Psoas muscle (tissue), 7 donors: ENCODE measurements at regions not wholly inside any gene's neighbourhood (a gene's known extent, or its start where the extent isn't known, plus 50 kb on each side); places are given as distances from the start of the nearest gene placed in this dataset.

Experiments
- ATAC-seq, 4 donors: fragments of 200-7000 bp; cut with Tn5 transposase; one replicate each; pipeline ENCODE4 v1.9.1; 2020; ENCODE audit warnings: moderate library complexity in 3 of 4, mild to moderate bottlenecking in 2 of 4
- DNase-seq, 2 donors: peaks; one replicate each; pipeline ENCODE4 v3.0.0-alpha.2; 2020
- H3K27ac ChIP-seq: fragments of 200-600 bp; one replicate; pipeline ENCODE4 v1.8.0; 2022
- H3K27me3 ChIP-seq, 3 donors: fragments of 200-600 bp in 1 of 3; one replicate each; pipeline versions ENCODE4 v1.6.1 to v1.8.0; 2013 to 2022; ENCODE audit warnings: low read length in 2 of 3, mild to moderate bottlenecking in 2 of 3, moderate library complexity in 1 of 3; ENCODE audit not compliant: insufficient read depth in 3 of 3
- H3K36me3 ChIP-seq, 2 donors: fragments of 200-600 bp in 1 of 2; one replicate each; pipeline versions ENCODE4 v1.6.1 to v1.8.0; 2013 to 2022; ENCODE audit warnings: low read depth in 1 of 2, mild to moderate bottlenecking in 1 of 2, moderate library complexity in 1 of 2; ENCODE audit not compliant: insufficient read depth in 1 of 2
- H3K4me1 ChIP-seq: fragments of 200-600 bp; one replicate; pipeline ENCODE4 v1.8.0; 2022
- H3K4me3 ChIP-seq: fragments of 200-600 bp; one replicate; pipeline ENCODE4 v1.8.0; 2022; ENCODE audit warnings: mild to moderate bottlenecking
- H3K9me3 ChIP-seq: fragments of 200-600 bp; one replicate; pipeline ENCODE4 v1.8.0; 2022
- WGBS, 3 donors: extraction: QIAGEN DNeasy Blood & Tissue Kit; methylation state at CpG; one replicate each; pipeline versions ENCODE4 v1.1.6 to v1.1.7; 2013; 5-methylcytosine and 5-hydroxymethylcytosine counted together
- intact Hi-C, 2 donors: fragments of 100-400 bp; cut with DNase I; formaldehyde crosslinking; loops; one replicate each; pipeline versions ENCODE4 v1.11.0 to v1.14.2; 2022
- TF ChIP-seq, protein P1 (sequence below): fragments of 200-600 bp; IDR thresholded peaks from one replicate; pipeline ENCODE4 v1.8.0; 2022; ENCODE audit warnings: antibody characterized with exemption
- donor health status: healthy with polysubstance abuse.
- donor health status: DM: no; HTN: no; CAD: no; lungs with moderate emphysema.
- donor health status: Bipolar disorder and iron deficiency.
- donor health status: healthy.
- donor health status: DM: yes; HTN: yes; CAD: no.
- donor health status: DM: no; HTN: no; CAD: no.
- donor health status: DM: yes; HTN: yes; CAD: no.

- no peaks in the 10 kb centered on the region for H3K9me3 ChIP-seq
- peaks cover 0 to 32% (median 0%) of the 10 kb centered on the region in 3 donors for H3K27me3 ChIP-seq
- no peaks in the 10 kb centered on the region for H3K36me3 ChIP-seq
- DNase-seq (no peak), ATAC-seq (no peak)
- intact Hi-C loops, result no loop called here
- WGBS, 3 donors, result 84 to 90% (median 87%) methylated on average over 5 of the region's 5 CpGs
- no peaks in the 10 kb centered on the region for H3K4me1 ChIP-seq
- H3K4me3 ChIP-seq, result no peak overlapping the region
- no peak overlapping the region for H3K27ac ChIP-seq
- TF ChIP-seq, protein P1, sequence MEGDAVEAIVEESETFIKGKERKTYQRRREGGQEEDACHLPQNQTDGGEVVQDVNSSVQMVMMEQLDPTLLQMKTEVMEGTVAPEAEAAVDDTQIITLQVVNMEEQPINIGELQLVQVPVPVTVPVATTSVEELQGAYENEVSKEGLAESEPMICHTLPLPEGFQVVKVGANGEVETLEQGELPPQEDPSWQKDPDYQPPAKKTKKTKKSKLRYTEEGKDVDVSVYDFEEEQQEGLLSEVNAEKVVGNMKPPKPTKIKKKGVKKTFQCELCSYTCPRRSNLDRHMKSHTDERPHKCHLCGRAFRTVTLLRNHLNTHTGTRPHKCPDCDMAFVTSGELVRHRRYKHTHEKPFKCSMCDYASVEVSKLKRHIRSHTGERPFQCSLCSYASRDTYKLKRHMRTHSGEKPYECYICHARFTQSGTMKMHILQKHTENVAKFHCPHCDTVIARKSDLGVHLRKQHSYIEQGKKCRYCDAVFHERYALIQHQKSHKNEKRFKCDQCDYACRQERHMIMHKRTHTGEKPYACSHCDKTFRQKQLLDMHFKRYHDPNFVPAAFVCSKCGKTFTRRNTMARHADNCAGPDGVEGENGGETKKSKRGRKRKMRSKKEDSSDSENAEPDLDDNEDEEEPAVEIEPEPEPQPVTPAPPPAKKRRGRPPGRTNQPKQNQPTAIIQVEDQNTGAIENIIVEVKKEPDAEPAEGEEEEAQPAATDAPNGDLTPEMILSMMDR, result no peak
These were observed 223.8 kb downstream of the SOX9 start for GRCh38 chr17:72344613-72345012.

GRCh38 chr17:72345088-72345487, 224.3 kb downstream of the SOX9 start:
- Histone ChIP-seq H3K4me3 (no peak overlapping the region), H3K36me3 (no peaks in the 10 kb centered on the region), H3K9me3 (no peaks in the 10 kb centered on the region), H3K4me1 (no peaks in the 10 kb centered on the region), H3K27me3 (peaks cover 0 to 28% (median 0%) of the 10 kb centered on the region in 3 donors), H3K27ac (no peak overlapping the region)
- DNase-seq, result no peak
- ATAC-seq, result no peak
- TF ChIP-seq, protein P1, result no peak
- intact Hi-C loops, result no loop called here
- 88 to 93% (median 92%) methylated on average over 3 of the region's 3 CpGs for WGBS, 3 donors

- TF ChIP-seq, protein P1, result no peak
- intact Hi-C loops, result no loop called here
- Histone ChIP-seq H3K27me3 (peaks cover 0 to 26% (median 0%) of the 10 kb centered on the region in 3 donors), H3K36me3 (no peaks in the 10 kb centered on the region), H3K9me3 (no peaks in the 10 kb centered on the region), H3K27ac (no peak overlapping the region), H3K4me3 (no peak overlapping the region), H3K4me1 (no peaks in the 10 kb centered on the region)
- ATAC-seq (no peak), DNase-seq (no peak)
- 67 to 85% (median 69%) methylated on average over 5 of the region's 5 CpGs for WGBS, 3 donors
These were observed 224.7 kb downstream of the SOX9 start for GRCh38 chr17:72345536-72345935.

- TF ChIP-seq, protein P1, result no peak
- no peak for DNase-seq
- WGBS, 3 donors, result 74 to 83% (median 75%) methylated on average over 5 of the region's 5 CpGs
- no peak overlapping the region for H3K4me3 ChIP-seq
- H3K4me1 ChIP-seq, result no peaks in the 10 kb centered on the region
- ATAC-seq, result no peak
- intact Hi-C loops, result no loop called here
- peaks cover 0 to 18% (median 0%) of the 10 kb centered on the region in 3 donors for H3K27me3 ChIP-seq
- H3K36me3 ChIP-seq, result no peaks in the 10 kb centered on the region
- H3K9me3 ChIP-seq, result no peaks in the 10 kb centered on the region
- no peak overlapping the region for H3K27ac ChIP-seq
These were observed 225.5 kb downstream of the SOX9 start for GRCh38 chr17:72346306-72346705.

DNA sequence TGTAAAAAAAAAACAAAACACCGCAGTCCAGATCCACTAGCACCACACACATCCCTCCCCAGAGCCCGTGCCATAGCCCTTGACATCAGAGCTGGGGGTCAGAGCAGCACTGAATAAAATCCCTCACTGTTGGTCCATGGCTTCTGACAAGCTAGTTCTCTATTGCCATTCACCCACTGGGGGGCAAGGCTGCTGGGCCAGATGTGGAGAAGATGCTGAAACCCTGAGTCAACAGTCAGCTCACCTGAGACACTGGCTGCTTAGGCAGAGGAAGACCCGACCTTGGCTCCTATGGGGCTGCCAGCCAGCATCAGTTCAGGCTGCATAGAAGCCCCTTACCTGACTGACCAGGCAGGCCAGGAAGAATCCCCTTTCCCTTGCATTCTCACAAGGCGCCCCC, 228.2 kb downstream of the SOX9 start:
- H3K9me3 ChIP-seq, result no peaks in the 10 kb centered on the region
- H3K27ac ChIP-seq, result no peak overlapping the region
- no peak overlapping the region for H3K4me3 ChIP-seq
- H3K27me3 ChIP-seq, result peaks cover 0 to 4% (median 0%) of the 10 kb centered on the region in 3 donors
- intact Hi-C loops, result no loop called here
- DNase-seq (no peak), ATAC-seq (no peak)
- 71 to 90% (median 81%) methylated on average over 4 of the region's 4 CpGs for WGBS, 3 donors
- TF ChIP-seq, protein P1, result no peak
- H3K36me3 ChIP-seq, result no peaks in the 10 kb centered on the region
- no peaks in the 10 kb centered on the region for H3K4me1 ChIP-seq
